ENCODE measurements at regions not wholly inside any gene's neighbourhood (a gene's known extent, or its start where the extent isn't known, plus 50 kb on each side); places are given as distances from the start of the nearest gene placed in this dataset.

GRCh38 chr18:2036086-2036485 lies 535.2 kb downstream of the METTL4 start:
- Histone ChIP-seq H3K9ac (ENCODE audit: low read length) (no peak overlapping the region), H3K18ac (ENCODE audit: low read length) (no peak overlapping the region), H2BK120ac (ENCODE audit: insufficient read depth, low read length, poor library complexity) (no peak overlapping the region), H4K8ac (ENCODE audit: low read depth, low read length) (no peak overlapping the region), H3K23ac (ENCODE audit: low read length) (no peak overlapping the region), H2AK5ac (ENCODE audit: low read length) (no peak overlapping the region), H3K9me3 (ENCODE audit: insufficient read depth, low read depth, low read length) (no peaks in the 10 kb centered on the region), H3K79me1 (ENCODE audit: low read length) (no peaks in the 10 kb centered on the region), H3K27ac (ENCODE audit: low read depth, low read length) (no peak overlapping the region), H3K4me2 (ENCODE audit: low read length) (no peak overlapping the region), H3K4me3 (ENCODE audit: low read depth, low read length) (no peak overlapping the region), H4K91ac (ENCODE audit: low read depth, low read length) (no peak overlapping the region), H2BK12ac (ENCODE audit: low read length) (no peak overlapping the region), H3K4me1 (ENCODE audit: control insufficient read depth in 1 of 2, insufficient read depth in 2 of 2, low read length in 2 of 2) (no peaks in the 10 kb centered on the region), H3K79me2 (ENCODE audit: control insufficient read depth, insufficient read depth, low read length, poor library complexity) (no peaks in the 10 kb centered on the region), H4K12ac (ENCODE audit: low read depth, low read length) (no peak overlapping the region), H2AFZ (ENCODE audit: insufficient read depth, low read length, poor library complexity) (no peak overlapping the region), H2BK5ac (ENCODE audit: low read depth, low read length, poor library complexity) (no peak overlapping the region), H3K27me3 (ENCODE audit: insufficient read depth, low read length) (no peaks in the 10 kb centered on the region), H3K36me3 (ENCODE audit: control insufficient read depth in 1 of 2, insufficient read depth in 2 of 2, low read length in 2 of 2) (no peaks in the 10 kb centered on the region), H3K4ac (ENCODE audit: low read depth, low read length) (no peak overlapping the region), H3K14ac (ENCODE audit: low read length) (no peak overlapping the region)
- no peak for DNase-seq
- no CpG with 5 or more reads among the region's 3 CpGs for WGBS (ENCODE audit: extremely low coverage, insufficient coverage, insufficient read length)

DNA sequence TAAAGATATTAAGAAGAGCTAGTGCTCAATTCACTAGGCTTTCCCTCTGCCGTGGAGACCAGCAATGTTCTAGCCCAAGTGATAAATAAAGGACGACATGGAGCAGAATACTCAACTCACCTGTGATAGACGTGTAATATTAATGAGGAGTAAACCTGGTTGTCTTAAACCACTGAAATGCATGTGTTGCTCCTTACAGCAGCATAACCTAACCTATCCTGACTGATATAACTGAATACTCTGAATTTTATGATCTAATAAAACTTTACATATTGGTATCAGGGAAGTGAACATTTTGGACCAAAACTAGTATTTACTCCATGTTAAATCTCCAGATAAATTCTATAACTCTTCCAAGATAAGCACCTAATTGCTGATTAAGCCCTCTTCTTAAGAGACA lies 531.0 kb downstream of the METTL4 start:
- no CpG with 5 or more reads among the region's 3 CpGs for WGBS (ENCODE audit: extremely low coverage, insufficient coverage, insufficient read length)

DNA sequence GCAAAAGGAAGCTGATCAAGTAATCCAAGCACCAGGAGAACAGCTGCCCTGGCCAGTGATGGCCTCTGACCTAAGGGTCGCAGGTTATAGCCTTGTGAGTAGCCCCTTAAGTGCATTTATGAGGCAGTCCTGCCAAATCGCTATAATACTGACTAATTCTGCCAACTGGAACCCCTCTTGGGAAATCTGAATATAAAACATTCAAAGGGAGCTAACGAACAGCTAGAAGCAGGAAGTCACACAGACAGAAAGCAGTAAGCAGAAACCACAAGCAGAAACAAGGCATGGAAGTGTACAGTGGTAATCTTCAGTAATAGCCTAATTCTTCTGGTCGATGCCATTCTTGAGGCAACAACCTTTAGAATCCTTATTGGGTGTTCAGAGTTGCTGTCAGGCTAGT lies 521.3 kb downstream of the METTL4 start:
- Histone ChIP-seq H3K4me2 (ENCODE audit: low read length) (no peak overlapping the region), H2BK120ac (ENCODE audit: insufficient read depth, low read length, poor library complexity) (no peak overlapping the region), H3K18ac (ENCODE audit: low read length) (no peak overlapping the region), H3K4me1 (ENCODE audit: control insufficient read depth in 1 of 2, insufficient read depth in 2 of 2, low read length in 2 of 2) (peaks cover 7 to 10% of the 10 kb centered on the region in 2 experiments), H4K8ac (ENCODE audit: low read depth, low read length) (no peak overlapping the region), H3K27me3 (ENCODE audit: insufficient read depth, low read length) (no peaks in the 10 kb centered on the region), H2BK12ac (ENCODE audit: low read length) (no peak overlapping the region), H4K91ac (ENCODE audit: low read depth, low read length) (no peak overlapping the region), H3K9me3 (ENCODE audit: insufficient read depth, low read depth, low read length) (no peaks in the 10 kb centered on the region), H3K79me1 (ENCODE audit: low read length) (peaks cover 4% of the 10 kb centered on the region), H3K14ac (ENCODE audit: low read length) (no peak overlapping the region), H3K4me3 (ENCODE audit: low read depth, low read length) (no peak overlapping the region), H2BK5ac (ENCODE audit: low read depth, low read length, poor library complexity) (no peak overlapping the region), H3K4ac (ENCODE audit: low read depth, low read length) (no peak overlapping the region), H2AK5ac (ENCODE audit: low read length) (no peak overlapping the region), H3K27ac (ENCODE audit: low read depth, low read length) (peak overlapping the region; percentile 6), H2AFZ (ENCODE audit: insufficient read depth, low read length, poor library complexity) (no peak overlapping the region), H3K9ac (ENCODE audit: low read length) (no peak overlapping the region), H3K23ac (ENCODE audit: low read length) (no peak overlapping the region), H3K79me2 (ENCODE audit: control insufficient read depth, insufficient read depth, low read length, poor library complexity) (no peaks in the 10 kb centered on the region), H4K12ac (ENCODE audit: low read depth, low read length) (no peak overlapping the region), H3K36me3 (ENCODE audit: control insufficient read depth in 1 of 2, insufficient read depth in 2 of 2, low read length in 2 of 2) (no peaks in the 10 kb centered on the region)
- no peak for DNase-seq
- no CpG with 5 or more reads among the region's 4 CpGs for WGBS (ENCODE audit: extremely low coverage, insufficient coverage, insufficient read length)

More for the DNA sequence above, 531.0 kb downstream of the METTL4 start:
- no peak overlapping the region for H3K23ac ChIP-seq (ENCODE audit: low read length)
- no peak overlapping the region for H3K14ac ChIP-seq (ENCODE audit: low read length)
- no peak overlapping the region for H3K18ac ChIP-seq (ENCODE audit: low read length)
- H3K79me2 ChIP-seq (ENCODE audit: control insufficient read depth, insufficient read depth, low read length, poor library complexity) = no peaks in the 10 kb centered on the region
- H3K27ac ChIP-seq (ENCODE audit: low read depth, low read length) = no peak overlapping the region
- no peak for DNase-seq
- no peaks in the 10 kb centered on the region for H3K36me3 ChIP-seq (ENCODE audit: control insufficient read depth in 1 of 2, insufficient read depth in 2 of 2, low read length in 2 of 2)
- H2AK5ac ChIP-seq (ENCODE audit: low read length) = no peak overlapping the region
- no peak overlapping the region for H3K4me3 ChIP-seq (ENCODE audit: low read depth, low read length)
- no peak overlapping the region for H3K9ac ChIP-seq (ENCODE audit: low read length)
- no peaks in the 10 kb centered on the region for H3K79me1 ChIP-seq (ENCODE audit: low read length)
- no peak overlapping the region for H3K4ac ChIP-seq (ENCODE audit: low read depth, low read length)
- H2BK12ac ChIP-seq (ENCODE audit: low read length) = no peak overlapping the region
- no peaks in the 10 kb centered on the region for H3K9me3 ChIP-seq (ENCODE audit: insufficient read depth, low read depth, low read length)
- H2BK5ac ChIP-seq (ENCODE audit: low read depth, low read length, poor library complexity) = no peak overlapping the region
- no peaks in the 10 kb centered on the region for H3K27me3 ChIP-seq (ENCODE audit: insufficient read depth, low read length)
- no peak overlapping the region for H4K8ac ChIP-seq (ENCODE audit: low read depth, low read length)
- no peak overlapping the region for H2AFZ ChIP-seq (ENCODE audit: insufficient read depth, low read length, poor library complexity)
- H4K12ac ChIP-seq (ENCODE audit: low read depth, low read length) = no peak overlapping the region
- no peak overlapping the region for H3K4me2 ChIP-seq (ENCODE audit: low read length)
- H4K91ac ChIP-seq (ENCODE audit: low read depth, low read length) = no peak overlapping the region
- no peaks in the 10 kb centered on the region for H3K4me1 ChIP-seq (ENCODE audit: control insufficient read depth in 1 of 2, insufficient read depth in 2 of 2, low read length in 2 of 2)
- H2BK120ac ChIP-seq (ENCODE audit: insufficient read depth, low read length, poor library complexity) = no peak overlapping the region

- H3K36me3 ChIP-seq (ENCODE audit: control insufficient read depth in 1 of 2, insufficient read depth in 2 of 2, low read length in 2 of 2) = no peaks in the 10 kb centered on the region
- no peak overlapping the region for H3K9ac ChIP-seq (ENCODE audit: low read length)
- no peak overlapping the region for H3K4me3 ChIP-seq (ENCODE audit: low read depth, low read length)
- no CpG with 5 or more reads among the region's 3 CpGs for WGBS (ENCODE audit: extremely low coverage, insufficient coverage, insufficient read length)
- no peaks in the 10 kb centered on the region for H3K27me3 ChIP-seq (ENCODE audit: insufficient read depth, low read length)
- peaks cover 4% of the 10 kb centered on the region for H3K79me1 ChIP-seq (ENCODE audit: low read length)
- no peak overlapping the region for H3K18ac ChIP-seq (ENCODE audit: low read length)
- H2BK5ac ChIP-seq (ENCODE audit: low read depth, low read length, poor library complexity) = peak overlapping the region; percentile 27
- H3K23ac ChIP-seq (ENCODE audit: low read length) = no peak overlapping the region
- H2BK120ac ChIP-seq (ENCODE audit: insufficient read depth, low read length, poor library complexity) = peak overlapping the region; percentile 63
- no peak overlapping the region for H4K91ac ChIP-seq (ENCODE audit: low read depth, low read length)
- H3K4me2 ChIP-seq (ENCODE audit: low read length) = no peak overlapping the region
- H3K4me1 ChIP-seq (ENCODE audit: control insufficient read depth in 1 of 2, insufficient read depth in 2 of 2, low read length in 2 of 2) = peaks cover 7 to 10% of the 10 kb centered on the region in 2 experiments
- no peak overlapping the region for H4K12ac ChIP-seq (ENCODE audit: low read depth, low read length)
- no peak overlapping the region for H2AK5ac ChIP-seq (ENCODE audit: low read length)
- H2AFZ ChIP-seq (ENCODE audit: insufficient read depth, low read length, poor library complexity) = no peak overlapping the region
- no peak overlapping the region for H3K27ac ChIP-seq (ENCODE audit: low read depth, low read length)
- no peaks in the 10 kb centered on the region for H3K9me3 ChIP-seq (ENCODE audit: insufficient read depth, low read depth, low read length)
- H4K8ac ChIP-seq (ENCODE audit: low read depth, low read length) = no peak overlapping the region
- H3K79me2 ChIP-seq (ENCODE audit: control insufficient read depth, insufficient read depth, low read length, poor library complexity) = no peaks in the 10 kb centered on the region
- H3K14ac ChIP-seq (ENCODE audit: low read length) = no peak overlapping the region
- H3K4ac ChIP-seq (ENCODE audit: low read depth, low read length) = no peak overlapping the region
- DNase-seq = peak; percentile 14 to 52
- H2BK12ac ChIP-seq (ENCODE audit: low read length) = peak overlapping the region; percentile 93
Observed at GRCh38 chr18:2050702-2051201, 520.6 kb downstream of the METTL4 start.

Measured in trophoblast cell (in vitro differentiated cells and primary cell).